ENCODE measurements at regions not wholly inside any gene's neighbourhood (a gene's known extent, or its start where the extent isn't known, plus 50 kb on each side); places are given as distances from the start of the nearest gene placed in this dataset.
"Not testable (repeated sequence)": the region's sequence is repeated elsewhere in the genome, so short reads cannot be mapped to it uniquely, and the experiment has no call there.

GRCh38 chr4:116112861-116113260 lies 972.5 kb downstream of the TRAM1L1 start:
- TF ChIP-seq MAX (IDR thresholded peaks at IDR 0.05); TAF1 (IDR thresholded peaks at IDR 0.05; ENCODE audit: low read depth); REST (IDR thresholded peaks at IDR 0.05; ENCODE audit: low read depth); YY1 (IDR thresholded peaks at IDR 0.05; ENCODE audit: low read depth); EP300 (IDR thresholded peaks at IDR 0.05; ENCODE audit: borderline replicate concordance); RAD21 (IDR thresholded peaks at IDR 0.05; ENCODE audit: low read depth): not testable (repeated sequence)
- TF ChIP-seq CEBPB (IDR thresholded peaks at IDR 0.05) = peak; percentile 49; the same call in 1 of the 2 replicates
